Activated T-cell treated with anti-CD3 and anti-CD28 coated beads, Interleukin-2, amount 50 U/mL, for 24 hours (primary cell): ENCODE measurements at regions not wholly inside any gene's neighbourhood (a gene's known extent, or its start where the extent isn't known, plus 50 kb on each side); places are given as distances from the start of the nearest gene placed in this dataset.

ENCODE experiments used
- DNase-seq: peaks from one replicate; pipeline ENCODE4 v3.0.0-alpha.2; 2020
- H3K27ac Mint-ChIP-seq: 2 replicates; pipeline ENCODE4 v1.8.0; 2020; ENCODE audit warnings: mild to moderate bottlenecking, mixed read lengths
- H3K27me3 Mint-ChIP-seq: 2 replicates; pipeline ENCODE4 v1.8.0; 2020; ENCODE audit warnings: mixed read lengths
- H3K36me3 Mint-ChIP-seq: 2 replicates; pipeline ENCODE4 v1.8.0; 2020; ENCODE audit warnings: low read depth, mixed read lengths
- H3K4me1 Mint-ChIP-seq: 2 replicates; pipeline ENCODE4 v1.8.0; 2020; ENCODE audit warnings: low read depth, mixed read lengths
- H3K4me3 Mint-ChIP-seq: 2 replicates; pipeline ENCODE4 v1.8.0; 2020; ENCODE audit warnings: mild to moderate bottlenecking, moderate library complexity, mixed read lengths
- H3K9me3 Mint-ChIP-seq: 2 replicates; pipeline ENCODE4 v1.8.0; 2020; ENCODE audit warnings: mixed read lengths

DNA sequence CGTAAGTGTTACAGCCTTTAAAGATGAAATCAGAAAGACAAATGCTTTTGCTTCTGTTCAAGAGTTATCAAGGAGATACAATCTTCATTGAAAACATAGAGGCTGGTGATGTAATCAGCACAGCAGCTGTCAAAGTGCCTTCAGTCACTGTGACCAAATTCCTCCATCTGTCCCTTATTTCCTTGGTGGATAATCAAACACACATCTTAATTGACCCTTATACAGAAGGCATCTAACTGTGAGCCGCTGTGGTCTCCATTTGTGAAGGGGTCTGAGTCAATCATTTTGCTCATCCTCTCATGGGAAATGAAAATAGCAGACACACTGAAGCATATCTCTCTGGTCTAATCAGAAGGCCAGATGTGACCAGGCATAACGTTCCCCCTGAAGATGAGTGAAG, 130.1 kb upstream of the TLR4 start:
- no peak overlapping the region for H3K27ac Mint-ChIP-seq
- H3K27me3 Mint-ChIP-seq: no peaks in the 10 kb centered on the region
- no peaks in the 10 kb centered on the region for H3K36me3 Mint-ChIP-seq
- H3K4me1 Mint-ChIP-seq: no peaks in the 10 kb centered on the region
- peaks cover 12% of the 10 kb centered on the region for H3K9me3 Mint-ChIP-seq
- no peak for DNase-seq
- no peak overlapping the region for H3K4me3 Mint-ChIP-seq

DNA sequence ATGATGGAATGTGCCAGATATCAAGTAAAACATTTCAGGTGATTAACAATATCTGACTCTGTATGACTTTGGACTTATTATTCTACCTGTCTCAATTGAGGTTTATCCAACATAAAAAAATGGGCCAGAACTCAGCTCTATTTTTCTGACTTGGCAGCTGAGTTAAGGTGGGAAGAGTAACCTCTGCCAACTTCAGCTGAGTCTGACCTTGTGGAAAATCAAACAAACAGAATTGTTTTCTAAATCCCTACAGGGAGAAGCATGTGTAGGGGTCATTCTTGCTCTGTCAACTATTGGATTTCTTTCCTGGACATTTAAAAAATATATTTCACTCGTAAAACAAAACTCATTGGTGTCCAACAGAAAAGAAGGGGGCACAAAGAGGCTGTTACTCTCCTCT, 139.4 kb upstream of the TLR4 start:
- no peaks in the 10 kb centered on the region for H3K36me3 Mint-ChIP-seq
- no peak overlapping the region for H3K27ac Mint-ChIP-seq
- no peaks in the 10 kb centered on the region for H3K27me3 Mint-ChIP-seq
- H3K9me3 Mint-ChIP-seq: peaks cover 8% of the 10 kb centered on the region
- no peaks in the 10 kb centered on the region for H3K4me1 Mint-ChIP-seq
- no peak for DNase-seq
- no peak overlapping the region for H3K4me3 Mint-ChIP-seq

GRCh38 chr9:117561761-117562160, 142.4 kb upstream of the TLR4 start:
- Mint-ChIP-seq H3K36me3 (no peaks in the 10 kb centered on the region), H3K27me3 (no peaks in the 10 kb centered on the region), H3K27ac (no peak overlapping the region), H3K4me1 (no peaks in the 10 kb centered on the region), H3K4me3 (no peak overlapping the region), H3K9me3 (peaks cover 8% of the 10 kb centered on the region)
- no peak for DNase-seq

DNA sequence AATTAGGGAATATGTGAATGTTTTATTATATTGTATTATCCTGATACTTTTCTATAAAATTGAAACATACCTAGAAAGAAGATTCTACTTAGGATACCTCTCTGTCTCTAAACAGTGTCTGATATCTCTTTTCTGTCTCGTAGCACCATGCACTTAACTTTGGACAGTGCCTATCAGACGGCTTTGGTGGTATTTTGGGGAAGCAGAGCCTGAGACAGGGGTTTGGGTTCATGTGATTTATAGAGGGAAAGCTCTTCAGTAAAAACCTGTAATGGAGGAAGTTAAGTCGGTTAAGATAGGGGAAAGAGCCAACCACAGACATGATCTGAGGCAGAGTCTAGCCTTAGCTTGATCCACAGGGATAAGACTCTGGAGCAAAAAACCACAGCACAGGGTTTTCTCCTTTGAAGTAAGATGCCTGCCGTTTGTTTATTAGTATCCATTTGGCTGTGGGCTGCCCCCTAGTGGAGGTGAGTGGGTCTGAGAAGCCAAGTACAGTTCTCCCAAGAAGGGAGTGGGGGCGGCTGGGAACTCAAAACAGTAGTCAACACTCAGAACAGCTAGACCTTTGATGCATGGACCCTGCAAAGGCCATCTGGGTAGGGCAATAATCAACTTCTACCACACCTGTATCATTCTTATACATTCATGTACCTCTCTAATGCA, 141.2 kb upstream of the ASTN2 start:
- no peak for DNase-seq
- H3K4me1 Mint-ChIP-seq: no peaks in the 10 kb centered on the region

GRCh38 chr9:117552811-117553210, 138.0 kb upstream of the ASTN2 start:
- Mint-ChIP-seq H3K27ac (no peak overlapping the region), H3K4me3 (no peak overlapping the region), H3K27me3 (no peaks in the 10 kb centered on the region), H3K36me3 (no peaks in the 10 kb centered on the region), H3K4me1 (no peaks in the 10 kb centered on the region), H3K9me3 (no peaks in the 10 kb centered on the region)
- DNase-seq: no peak

More for the DNA sequence above, 141.2 kb upstream of the ASTN2 start:
- Mint-ChIP-seq H3K27ac (no peak overlapping the region), H3K9me3 (peaks cover 5% of the 10 kb centered on the region), H3K4me3 (no peak overlapping the region), H3K36me3 (no peaks in the 10 kb centered on the region), H3K27me3 (no peaks in the 10 kb centered on the region)

DNA sequence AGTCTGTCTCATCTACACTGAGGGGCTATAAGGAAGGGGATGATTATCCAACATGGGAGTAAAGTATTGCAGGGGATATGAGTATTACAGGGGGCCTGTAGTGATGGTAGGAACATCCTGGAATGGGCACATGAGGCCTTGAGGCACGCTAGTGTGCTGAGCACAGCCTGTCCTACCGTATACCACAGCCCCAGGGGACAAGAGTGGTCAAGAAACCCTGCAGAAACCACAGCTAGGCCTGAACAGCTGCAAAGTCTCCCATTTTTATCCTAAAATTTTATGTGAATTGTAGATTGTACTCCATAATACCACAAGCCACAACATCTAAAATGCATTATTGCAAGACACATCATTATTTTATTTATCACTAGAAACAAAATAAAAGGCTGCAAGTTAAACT, 136.3 kb upstream of the ASTN2 start:
- Mint-ChIP-seq H3K27me3 (no peaks in the 10 kb centered on the region), H3K9me3 (peaks cover 3% of the 10 kb centered on the region), H3K4me1 (peaks cover 5% of the 10 kb centered on the region), H3K27ac (no peak overlapping the region), H3K4me3 (no peak overlapping the region), H3K36me3 (no peaks in the 10 kb centered on the region)
- no peak for DNase-seq

DNA sequence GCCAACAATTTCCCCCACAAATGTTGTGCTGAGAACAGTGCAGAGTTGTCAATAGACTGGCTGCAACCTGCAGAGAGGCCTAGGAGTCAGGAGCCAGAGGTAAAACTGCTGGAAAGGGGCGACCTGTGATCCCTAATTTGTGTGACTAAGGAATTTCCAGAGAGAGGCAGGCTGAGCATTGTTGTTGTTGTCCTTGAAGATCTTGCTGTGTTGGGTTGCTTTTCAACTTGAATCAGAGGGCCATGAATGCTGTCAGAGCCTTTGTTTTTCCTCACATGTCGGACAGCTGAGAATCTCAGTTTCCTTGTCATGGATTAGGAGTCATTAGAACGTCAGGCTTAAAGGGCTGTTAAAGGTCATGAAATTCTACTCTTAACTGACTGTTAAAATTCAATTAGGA, 134.6 kb upstream of the ASTN2 start:
- Mint-ChIP-seq H3K9me3 (peaks cover 3% of the 10 kb centered on the region), H3K36me3 (no peaks in the 10 kb centered on the region), H3K27me3 (no peaks in the 10 kb centered on the region), H3K4me3 (no peak overlapping the region), H3K27ac (no peak overlapping the region), H3K4me1 (peaks cover 5% of the 10 kb centered on the region)
- no peak for DNase-seq

- H3K4me3 Mint-ChIP-seq: no peak overlapping the region
- peaks cover 5% of the 10 kb centered on the region for H3K4me1 Mint-ChIP-seq
- no peaks in the 10 kb centered on the region for H3K36me3 Mint-ChIP-seq
- H3K27ac Mint-ChIP-seq: no peak overlapping the region
- no peaks in the 10 kb centered on the region for H3K27me3 Mint-ChIP-seq
- peaks cover 3% of the 10 kb centered on the region for H3K9me3 Mint-ChIP-seq
- DNase-seq: no peak
Measured at GRCh38 chr9:117548556-117548955, 133.7 kb upstream of the ASTN2 start.

DNA sequence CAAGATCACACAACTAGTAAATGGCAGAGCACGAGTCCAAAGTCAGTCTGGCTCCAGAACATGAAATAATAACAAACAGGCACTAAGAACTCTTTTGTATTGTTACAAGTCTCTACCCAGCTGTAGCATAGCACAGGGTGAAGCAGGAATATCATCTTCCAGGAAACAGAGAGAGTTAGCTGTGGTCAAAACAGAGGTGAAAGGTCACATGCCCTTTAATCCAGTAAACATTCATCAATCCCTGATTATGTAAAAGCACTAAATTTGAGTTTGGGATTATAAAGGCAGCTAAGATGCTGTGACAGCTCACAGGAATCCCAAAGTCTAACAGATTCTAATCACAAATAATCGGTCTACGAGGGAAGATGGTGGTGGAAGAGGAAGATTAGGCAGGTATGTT, 133.0 kb upstream of the ASTN2 start:
- DNase-seq: no peak
- H3K4me1 Mint-ChIP-seq: peaks cover 5% of the 10 kb centered on the region
- H3K4me3 Mint-ChIP-seq: no peak overlapping the region
- H3K27me3 Mint-ChIP-seq: no peaks in the 10 kb centered on the region
- no peak overlapping the region for H3K27ac Mint-ChIP-seq
- peaks cover 3% of the 10 kb centered on the region for H3K9me3 Mint-ChIP-seq
- H3K36me3 Mint-ChIP-seq: no peaks in the 10 kb centered on the region

DNA sequence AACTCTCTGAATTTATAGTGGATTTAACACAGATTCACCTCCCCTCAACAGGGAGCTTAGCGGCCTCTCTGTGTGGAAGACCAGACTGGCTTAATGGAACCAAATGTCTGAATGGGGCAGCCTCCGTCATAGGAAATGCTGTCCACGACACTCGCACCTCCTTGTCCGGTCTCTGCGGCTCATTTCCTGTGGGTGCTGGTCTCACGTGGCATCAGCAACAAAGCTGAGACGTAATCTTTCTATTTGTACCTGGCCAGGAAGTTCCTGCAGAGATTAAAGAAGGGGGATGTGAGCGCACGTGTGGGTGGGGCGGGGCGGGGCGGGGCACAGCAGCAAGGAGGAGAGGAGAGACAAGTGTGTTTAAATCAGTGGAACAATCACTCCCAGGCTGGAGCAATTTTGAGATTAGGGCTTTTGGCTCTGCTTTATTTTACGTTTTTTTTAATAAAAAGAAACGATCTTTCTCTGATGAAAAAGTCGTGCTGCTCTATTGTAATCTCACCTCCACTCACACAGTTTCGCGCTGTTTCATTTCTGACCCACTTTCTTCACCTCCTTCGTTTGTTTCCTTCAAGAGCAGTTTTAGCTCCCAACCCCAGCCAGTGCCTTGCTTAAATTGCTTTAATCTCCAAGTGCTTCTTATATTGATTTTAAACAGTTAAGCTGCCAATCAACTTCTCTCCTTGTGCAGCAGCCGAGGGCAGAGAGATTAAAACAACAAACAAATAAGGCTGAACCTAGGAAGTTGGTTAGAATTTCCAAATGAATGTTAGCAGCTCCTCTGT, 132.2 kb upstream of the ASTN2 start:
- H3K4me1 Mint-ChIP-seq: peaks cover 5% of the 10 kb centered on the region
- DNase-seq: no peak
- no peak overlapping the region for H3K27ac Mint-ChIP-seq
- H3K4me3 Mint-ChIP-seq: no peak overlapping the region
- peaks cover 3% of the 10 kb centered on the region for H3K9me3 Mint-ChIP-seq
- no peaks in the 10 kb centered on the region for H3K36me3 Mint-ChIP-seq
- no peaks in the 10 kb centered on the region for H3K27me3 Mint-ChIP-seq

DNA sequence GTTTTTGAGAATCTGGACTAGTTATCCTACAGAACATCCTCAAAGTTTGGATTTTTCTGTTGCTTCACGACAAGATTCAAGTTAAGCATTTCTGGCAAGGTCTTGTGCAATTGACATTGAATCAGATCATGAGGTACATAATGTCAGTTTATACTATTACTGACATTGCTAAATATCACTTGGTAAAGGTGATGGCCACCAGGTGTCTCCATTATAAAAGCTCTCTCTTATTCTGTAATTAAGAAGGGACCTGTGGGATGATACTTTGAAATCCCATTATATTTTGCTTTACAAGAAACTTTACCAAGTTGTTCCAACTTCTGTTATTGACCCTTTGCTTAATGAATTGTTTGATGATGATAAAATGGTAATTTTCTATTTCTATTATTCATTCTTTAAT, 131.0 kb upstream of the ASTN2 start:
- Mint-ChIP-seq H3K27me3 (no peaks in the 10 kb centered on the region), H3K9me3 (peaks cover 3% of the 10 kb centered on the region), H3K4me1 (peaks cover 5% of the 10 kb centered on the region), H3K36me3 (no peaks in the 10 kb centered on the region), H3K27ac (no peak overlapping the region), H3K4me3 (no peak overlapping the region)
- no peak for DNase-seq

DNA sequence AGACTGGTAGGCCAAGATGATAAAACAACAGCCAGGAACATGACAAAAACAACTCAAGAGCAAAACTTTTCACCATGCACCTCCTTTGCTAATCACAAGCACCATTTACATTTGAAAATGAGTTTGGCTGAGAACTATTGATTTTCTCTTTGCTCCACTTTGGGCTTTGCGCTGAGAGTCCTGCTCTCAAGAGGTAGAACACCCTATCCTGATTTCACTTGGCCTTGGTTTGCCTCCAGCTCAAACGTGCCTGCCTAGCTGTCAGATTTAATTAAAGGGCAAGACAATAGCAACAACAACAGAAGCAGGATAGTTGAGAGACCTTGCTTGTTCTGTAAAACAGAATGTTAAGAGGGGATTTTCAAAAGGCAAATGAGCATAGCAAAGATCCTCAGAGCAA, 128.2 kb upstream of the ASTN2 start:
- H3K36me3 Mint-ChIP-seq: no peaks in the 10 kb centered on the region
- DNase-seq: no peak
- peaks cover 3% of the 10 kb centered on the region for H3K9me3 Mint-ChIP-seq

GRCh38 chr9:117542021-117542420, 127.2 kb upstream of the ASTN2 start:
- Mint-ChIP-seq H3K4me1 (peaks cover 2% of the 10 kb centered on the region), H3K27ac (no peak overlapping the region), H3K36me3 (no peaks in the 10 kb centered on the region), H3K27me3 (no peaks in the 10 kb centered on the region), H3K9me3 (peaks cover 5% of the 10 kb centered on the region), H3K4me3 (no peak overlapping the region)
- no peak for DNase-seq

More for the DNA sequence above, 128.2 kb upstream of the ASTN2 start:
- H3K27ac Mint-ChIP-seq: no peak overlapping the region
- H3K4me1 Mint-ChIP-seq: peaks cover 5% of the 10 kb centered on the region
- H3K4me3 Mint-ChIP-seq: no peak overlapping the region
- no peaks in the 10 kb centered on the region for H3K27me3 Mint-ChIP-seq

DNA sequence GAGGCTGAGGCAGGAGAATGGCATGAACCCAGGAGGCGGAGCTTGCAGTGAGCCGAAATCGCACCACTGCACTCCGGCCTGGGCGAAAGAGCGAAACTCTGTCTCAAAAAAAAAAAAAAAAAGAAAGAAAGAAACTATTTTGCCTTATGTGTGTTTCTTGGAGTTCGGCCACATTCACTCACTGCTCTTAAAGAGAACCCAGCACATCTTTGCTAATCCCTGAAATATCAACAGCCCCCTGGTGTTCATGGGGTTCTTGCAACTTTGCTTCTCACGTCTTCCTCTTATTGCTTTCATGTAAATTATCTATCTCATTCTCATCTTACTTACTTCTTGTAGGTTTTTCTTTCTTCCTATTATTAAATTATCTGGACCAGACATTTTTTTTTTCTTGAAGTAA, 126.3 kb upstream of the ASTN2 start:
- Mint-ChIP-seq H3K36me3 (no peaks in the 10 kb centered on the region), H3K9me3 (peaks cover 2% of the 10 kb centered on the region), H3K4me3 (no peak overlapping the region), H3K27ac (no peak overlapping the region), H3K4me1 (no peaks in the 10 kb centered on the region), H3K27me3 (no peaks in the 10 kb centered on the region)
- no peak for DNase-seq

DNA sequence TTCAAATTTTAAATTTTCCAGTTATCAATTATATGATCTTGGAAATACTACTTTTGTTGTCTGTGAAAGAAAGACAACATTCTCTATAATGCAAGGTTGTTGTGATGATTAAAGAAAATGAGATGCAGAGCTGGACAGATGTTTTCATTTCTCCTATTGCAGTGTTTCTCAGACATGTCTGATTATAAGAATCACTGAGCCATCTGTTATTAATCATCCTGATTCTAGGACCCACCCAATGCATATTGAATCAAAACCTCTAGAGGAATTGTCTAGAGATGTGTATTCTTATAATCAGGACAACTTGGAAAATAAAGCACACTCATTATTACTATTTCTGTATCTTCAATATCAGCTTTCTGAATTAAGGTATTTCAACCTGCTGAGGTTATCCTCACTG, 121.1 kb upstream of the ASTN2 start:
- Mint-ChIP-seq H3K9me3 (peaks cover 2% of the 10 kb centered on the region), H3K4me3 (no peak overlapping the region), H3K36me3 (no peaks in the 10 kb centered on the region), H3K27ac (no peak overlapping the region), H3K4me1 (no peaks in the 10 kb centered on the region), H3K27me3 (no peaks in the 10 kb centered on the region)
- DNase-seq: no peak
